Dendritic cell treated with granulocyte-macrophage colony-stimulating factor and Interleukin-4, amounts not matched to agents 40 ng/mL and 50 ng/mL, for 4 days (primary cell): ENCODE measurements at regions not wholly inside any gene's neighbourhood (a gene's known extent, or its start where the extent isn't known, plus 50 kb on each side); places are given as distances from the start of the nearest gene placed in this dataset.
"Not testable (repeated sequence)": the region's sequence is repeated elsewhere in the genome, so short reads cannot be mapped to it uniquely, and the experiment has no call there.

ENCODE experiments used
- H3K27ac Mint-ChIP-seq: one replicate; pipeline ENCODE4 v1.8.0; 2022; ENCODE audit warnings: mild to moderate bottlenecking, mixed read lengths
- H3K27me3 Mint-ChIP-seq: one replicate; pipeline ENCODE4 v1.8.0; 2022; ENCODE audit warnings: mild to moderate bottlenecking, mixed read lengths
- H3K36me3 Mint-ChIP-seq: one replicate; pipeline ENCODE4 v1.8.0; 2022; ENCODE audit warnings: low read depth, mixed read lengths
- H3K4me1 Mint-ChIP-seq: one replicate; pipeline ENCODE4 v1.8.0; 2022; ENCODE audit warnings: low read depth, mixed read lengths
- H3K4me3 Mint-ChIP-seq: one replicate; pipeline ENCODE4 v1.8.0; 2022; ENCODE audit warnings: mild to moderate bottlenecking, moderate library complexity, mixed read lengths
- H3K9me3 Mint-ChIP-seq: one replicate; pipeline ENCODE4 v1.8.0; 2022; ENCODE audit warnings: mixed read lengths
- intact Hi-C: fragments of 100-400 bp; cut with micrococcal nuclease; formaldehyde crosslinking; loops from one replicate; pipeline ENCODE4 v1.15.0; 2022

GRCh38 chr6:125586605-125587004 lies 162.8 kb upstream of the HEY2 start:
- Mint-ChIP-seq H3K9me3 (no peaks in the 10 kb centered on the region), H3K27me3 (no peaks in the 10 kb centered on the region), H3K4me1 (no peaks in the 10 kb centered on the region), H3K36me3 (no peaks in the 10 kb centered on the region), H3K27ac (no peak overlapping the region), H3K4me3 (no peak overlapping the region)
- intact Hi-C loops, result no loop called here

DNA sequence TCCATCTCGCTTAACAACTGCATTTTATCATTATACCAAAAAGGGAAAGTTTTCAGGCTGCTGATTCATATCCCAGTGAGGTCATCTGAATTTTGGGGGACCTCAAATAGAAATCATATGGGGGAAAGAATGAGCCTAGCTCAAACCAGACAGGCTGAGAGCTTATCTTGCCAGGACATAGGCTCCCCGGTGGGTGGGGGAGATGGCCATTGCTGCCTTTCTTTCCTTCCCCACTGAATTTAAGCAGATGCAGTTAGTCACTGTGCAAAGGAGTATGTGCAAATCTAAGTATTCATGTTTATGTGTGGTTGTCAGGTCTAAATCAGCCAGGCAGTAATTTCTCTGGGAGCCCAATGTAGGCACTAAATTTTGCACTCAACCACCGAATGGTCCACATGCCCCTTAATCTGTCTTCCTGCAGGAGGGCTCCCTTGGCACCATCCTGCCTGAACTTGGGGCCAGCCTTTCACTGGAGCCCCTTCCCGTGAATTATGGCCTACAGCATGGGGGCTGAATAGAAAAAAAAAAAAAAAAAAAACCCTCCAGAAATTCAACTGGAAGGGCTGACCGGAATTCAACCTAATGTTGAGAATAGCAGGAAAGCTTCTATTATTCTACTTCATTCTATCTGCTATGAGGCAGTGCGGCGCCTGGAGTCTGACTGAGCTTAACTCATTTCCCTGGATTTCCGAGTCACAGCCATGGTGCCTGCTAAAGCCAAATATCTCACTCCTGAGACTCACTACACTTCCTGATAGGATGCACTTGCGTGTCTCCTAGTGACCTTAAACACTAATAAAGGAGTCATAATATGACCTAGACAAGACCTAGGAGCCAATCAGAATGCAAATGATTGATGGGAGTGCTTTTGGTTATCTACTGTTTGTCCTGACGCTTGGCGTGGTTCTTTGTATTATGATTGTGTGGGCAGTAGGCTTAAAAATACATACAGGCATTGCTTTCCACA lies 161.5 kb upstream of the HEY2 start:
- no peaks in the 10 kb centered on the region for H3K9me3 Mint-ChIP-seq
- no peak overlapping the region for H3K27ac Mint-ChIP-seq
- H3K27me3 Mint-ChIP-seq, result no peaks in the 10 kb centered on the region
- intact Hi-C loops, result no loop called here
- H3K36me3 Mint-ChIP-seq, result no peaks in the 10 kb centered on the region
- no peaks in the 10 kb centered on the region for H3K4me1 Mint-ChIP-seq
- H3K4me3 Mint-ChIP-seq, result no peak overlapping the region

- H3K36me3 Mint-ChIP-seq, H3K27ac Mint-ChIP-seq, H3K27me3 Mint-ChIP-seq, H3K9me3 Mint-ChIP-seq, intact Hi-C loops, H3K4me3 Mint-ChIP-seq, H3K4me1 Mint-ChIP-seq: not testable (repeated sequence)
These were observed 157.6 kb upstream of the HEY2 start for GRCh38 chr6:125591796-125592195.

- intact Hi-C loops, result no loop called here
- H3K4me1 Mint-ChIP-seq, result peaks cover 7% of the 10 kb centered on the region
These were observed 155.7 kb upstream of the HEY2 start for GRCh38 chr6:125593746-125594145.

GRCh38 chr6:125596020-125596419 lies 153.4 kb upstream of the HEY2 start:
- peaks cover 2% of the 10 kb centered on the region for H3K27me3 Mint-ChIP-seq
- intact Hi-C loops, result no loop called here
- H3K36me3 Mint-ChIP-seq, result no peaks in the 10 kb centered on the region
- no peak overlapping the region for H3K4me3 Mint-ChIP-seq
- no peak overlapping the region for H3K27ac Mint-ChIP-seq
- no peaks in the 10 kb centered on the region for H3K9me3 Mint-ChIP-seq
- peaks cover 7% of the 10 kb centered on the region for H3K4me1 Mint-ChIP-seq

More at GRCh38 chr6:125593746-125594145, 155.7 kb upstream of the HEY2 start:
- Mint-ChIP-seq H3K27me3 (peaks cover 2% of the 10 kb centered on the region), H3K4me3 (no peak overlapping the region), H3K9me3 (no peaks in the 10 kb centered on the region), H3K36me3 (no peaks in the 10 kb centered on the region), H3K27ac (no peak overlapping the region)

GRCh38 chr6:125597411-125598253 lies 151.8 kb upstream of the HEY2 start:
- Mint-ChIP-seq H3K27ac (no peak overlapping the region), H3K36me3 (no peaks in the 10 kb centered on the region), H3K9me3 (no peaks in the 10 kb centered on the region), H3K27me3 (peaks cover 4% of the 10 kb centered on the region), H3K4me1 (peaks cover 7% of the 10 kb centered on the region), H3K4me3 (no peak overlapping the region)
- intact Hi-C loops, result no loop called here

DNA sequence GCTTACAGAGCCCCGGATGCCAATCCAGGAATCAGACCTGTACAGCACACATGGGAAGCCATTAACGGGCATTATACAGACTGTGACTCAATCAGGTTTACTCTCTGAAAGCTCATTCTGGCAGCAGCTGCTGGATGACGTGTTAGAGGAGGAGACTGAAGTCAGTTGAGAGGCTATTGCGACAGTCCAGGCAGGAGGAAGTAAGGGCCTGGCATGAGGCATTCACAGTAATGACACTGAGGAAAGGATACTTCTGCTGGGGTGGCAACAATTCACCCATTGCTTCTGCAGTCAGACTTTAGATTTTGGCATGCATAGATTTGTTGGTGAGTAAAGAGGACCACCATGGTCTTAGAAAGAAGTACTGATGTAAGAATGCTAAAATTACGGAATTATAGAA lies 151.0 kb upstream of the HEY2 start:
- no peaks in the 10 kb centered on the region for H3K9me3 Mint-ChIP-seq
- H3K27me3 Mint-ChIP-seq, result peaks cover 6% of the 10 kb centered on the region
- H3K27ac Mint-ChIP-seq, result no peak overlapping the region
- no peak overlapping the region for H3K4me3 Mint-ChIP-seq
- H3K36me3 Mint-ChIP-seq, result no peaks in the 10 kb centered on the region
- intact Hi-C loops, result no loop called here
- peaks cover 7% of the 10 kb centered on the region for H3K4me1 Mint-ChIP-seq

GRCh38 chr6:125604257-125604656 lies 145.2 kb upstream of the HEY2 start:
- Mint-ChIP-seq H3K27me3 (peaks cover 8% of the 10 kb centered on the region), H3K4me1 (no peaks in the 10 kb centered on the region)
- intact Hi-C loops, result no loop called here

GRCh38 chr6:125611573-125612344 lies 137.7 kb upstream of the HEY2 start:
- Mint-ChIP-seq H3K27ac (no peak overlapping the region), H3K4me1 (no peaks in the 10 kb centered on the region), H3K36me3 (no peaks in the 10 kb centered on the region), H3K27me3 (no peaks in the 10 kb centered on the region), H3K4me3 (no peak overlapping the region), H3K9me3 (no peaks in the 10 kb centered on the region)
- intact Hi-C loops, result no loop called here

More at GRCh38 chr6:125604257-125604656, 145.2 kb upstream of the HEY2 start:
- Mint-ChIP-seq H3K36me3 (no peaks in the 10 kb centered on the region), H3K9me3 (no peaks in the 10 kb centered on the region), H3K27ac (no peak overlapping the region), H3K4me3 (no peak overlapping the region)

GRCh38 chr6:125612345-125612846 lies 137.0 kb upstream of the HEY2 start:
- intact Hi-C loops, result no loop called here
- Mint-ChIP-seq H3K27ac (no peak overlapping the region), H3K4me3 (no peak overlapping the region), H3K4me1 (no peaks in the 10 kb centered on the region), H3K9me3 (no peaks in the 10 kb centered on the region), H3K36me3 (no peaks in the 10 kb centered on the region), H3K27me3 (no peaks in the 10 kb centered on the region)

DNA sequence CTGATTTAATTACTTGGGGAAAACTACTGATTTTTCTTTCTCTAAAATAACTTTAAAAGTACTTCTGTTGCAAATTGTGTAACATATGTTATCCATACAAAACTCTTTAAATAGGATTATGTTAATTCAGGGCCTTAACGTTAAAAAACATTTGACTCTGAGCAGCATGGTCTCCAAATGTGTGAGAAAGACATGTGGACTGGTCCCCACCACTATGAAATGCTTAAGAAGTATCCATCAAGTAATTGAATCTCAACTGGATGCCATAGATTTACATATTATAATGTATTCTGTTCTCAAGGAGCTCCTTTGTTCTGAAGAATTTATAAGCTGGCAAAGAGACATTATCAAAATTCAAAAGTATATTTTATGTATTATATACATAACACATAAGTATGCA lies 130.8 kb upstream of the HEY2 start:
- intact Hi-C loops, result no loop called here
- Mint-ChIP-seq H3K4me1 (no peaks in the 10 kb centered on the region), H3K36me3 (no peaks in the 10 kb centered on the region), H3K4me3 (no peak overlapping the region), H3K27me3 (no peaks in the 10 kb centered on the region), H3K27ac (no peak overlapping the region), H3K9me3 (no peaks in the 10 kb centered on the region)

- Mint-ChIP-seq H3K27me3 (no peaks in the 10 kb centered on the region), H3K4me1 (no peaks in the 10 kb centered on the region), H3K36me3 (no peaks in the 10 kb centered on the region), H3K27ac (no peak overlapping the region), H3K4me3 (no peak overlapping the region), H3K9me3 (no peaks in the 10 kb centered on the region)
- intact Hi-C loops, result no loop called here
These were observed 126.3 kb upstream of the HEY2 start for GRCh38 chr6:125623085-125623484.

GRCh38 chr6:125631165-125631564 lies 118.3 kb upstream of the HEY2 start:
- intact Hi-C loops, result no loop called here
- no peak overlapping the region for H3K4me3 Mint-ChIP-seq
- no peaks in the 10 kb centered on the region for H3K4me1 Mint-ChIP-seq
- no peak overlapping the region for H3K27ac Mint-ChIP-seq
- no peaks in the 10 kb centered on the region for H3K36me3 Mint-ChIP-seq
- no peaks in the 10 kb centered on the region for H3K27me3 Mint-ChIP-seq
- no peaks in the 10 kb centered on the region for H3K9me3 Mint-ChIP-seq
